Thyroid gland (tissue), 4 donors: ENCODE measurements at regions not wholly inside any gene's neighbourhood (a gene's known extent, or its start where the extent isn't known, plus 50 kb on each side); places are given as distances from the start of the nearest gene placed in this dataset.

Experiments
- POLR2A ChIP-seq, 2 donors: fragments of 450-650 bp; IDR thresholded peaks; one replicate each; pipeline ENCODE4 v1.6.1; 2017; ENCODE audit warnings: antibody characterized with exemption in 2 of 2, mild to moderate bottlenecking in 2 of 2, moderate library complexity in 1 of 2
- TF ChIP-seq, protein P1 (sequence below), 6 experiments: fragments of 200-600 bp in 3 of 6; fragments of 450-650 bp in 3 of 6; sonication (generic) in 3 of 6; IDR thresholded peaks; one replicate each; pipeline ENCODE4 v1.5.1; 2016 to 2019; ENCODE audit warnings: antibody characterized with exemption in 6 of 6, mild to moderate bottlenecking in 2 of 6, inconsistent platforms in 1 of 6, moderate library complexity in 1 of 6

DNA sequence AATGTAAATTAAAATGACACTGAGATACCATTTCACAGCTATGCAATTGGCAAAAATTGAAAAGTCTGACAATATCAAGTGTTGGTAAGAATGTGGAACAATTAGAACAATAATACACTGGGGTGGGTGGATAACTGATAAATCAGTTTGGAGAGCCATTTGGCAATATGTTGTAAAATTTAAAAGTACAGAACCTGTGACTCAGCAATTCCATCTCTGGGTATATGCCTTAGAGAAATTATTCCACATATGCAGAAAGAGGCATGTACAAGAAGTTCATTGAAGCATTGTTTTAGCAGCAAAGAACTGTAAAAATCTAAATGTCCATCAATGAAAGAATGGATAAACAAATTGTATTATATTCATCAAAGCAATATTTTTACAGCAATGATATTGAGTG, 89.3 kb upstream of the NR3C1 start:
- TF ChIP-seq, protein P1, sequence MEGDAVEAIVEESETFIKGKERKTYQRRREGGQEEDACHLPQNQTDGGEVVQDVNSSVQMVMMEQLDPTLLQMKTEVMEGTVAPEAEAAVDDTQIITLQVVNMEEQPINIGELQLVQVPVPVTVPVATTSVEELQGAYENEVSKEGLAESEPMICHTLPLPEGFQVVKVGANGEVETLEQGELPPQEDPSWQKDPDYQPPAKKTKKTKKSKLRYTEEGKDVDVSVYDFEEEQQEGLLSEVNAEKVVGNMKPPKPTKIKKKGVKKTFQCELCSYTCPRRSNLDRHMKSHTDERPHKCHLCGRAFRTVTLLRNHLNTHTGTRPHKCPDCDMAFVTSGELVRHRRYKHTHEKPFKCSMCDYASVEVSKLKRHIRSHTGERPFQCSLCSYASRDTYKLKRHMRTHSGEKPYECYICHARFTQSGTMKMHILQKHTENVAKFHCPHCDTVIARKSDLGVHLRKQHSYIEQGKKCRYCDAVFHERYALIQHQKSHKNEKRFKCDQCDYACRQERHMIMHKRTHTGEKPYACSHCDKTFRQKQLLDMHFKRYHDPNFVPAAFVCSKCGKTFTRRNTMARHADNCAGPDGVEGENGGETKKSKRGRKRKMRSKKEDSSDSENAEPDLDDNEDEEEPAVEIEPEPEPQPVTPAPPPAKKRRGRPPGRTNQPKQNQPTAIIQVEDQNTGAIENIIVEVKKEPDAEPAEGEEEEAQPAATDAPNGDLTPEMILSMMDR (IDR thresholded peaks at IDR 0.05) = no peak
- no peak for TF ChIP-seq POLR2A (IDR thresholded peaks at IDR 0.05)
